HCT116 (cell line): ENCODE measurements at regions not wholly inside any gene's neighbourhood (a gene's known extent, or its start where the extent isn't known, plus 50 kb on each side); places are given as distances from the start of the nearest gene placed in this dataset.

Experiments used
- ATAC-seq: fragments of 200-7000 bp; cut with Tn5 transposase; 2 replicates; pipeline ENCODE4 v1.9.1; 2020; ENCODE audit warnings: mild to moderate bottlenecking, moderate library complexity
- BruUV-seq: library from RNA; stranded (reverse); fragments of 400-500 nt; replicated peaks from 2 replicates; lab custom pipeline; 2021; lab: Mats Ljungman, UMichigan
- CTCF ChIA-PET: fragments of 300-600 bp; sonication (Branson Sonifier 250); formaldehyde crosslinking; loops from one replicate; lab custom pipeline; 2021; ENCODE audit warnings: antibody characterized with exemption; lab: Charles Lee
- POLR2A ChIA-PET: fragments of 300-600, 350-600 bp; sonication (Branson Sonifier 250); formaldehyde crosslinking; loops from one replicate; lab custom pipeline; 2021; ENCODE audit warnings: antibody characterized with exemption; lab: Charles Lee
- RAD21 ChIA-PET, 2 experiments: fragments of 300-600 bp; sonication (Branson Sonifier 250); formaldehyde crosslinking; loops; one replicate each; lab custom pipeline; 2023; ENCODE audit warnings: low total read pairs in 2 of 2; ENCODE audit not compliant: uncharacterized antibody in 2 of 2, unreplicated experiment in 2 of 2, low non-redundant PET in 1 of 2; lab: Charles Lee
- DNase-seq: peaks from one replicate; pipeline ENCODE4 v3.0.0-alpha.2; 2010; ENCODE audit warnings: low read depth, low spot score
- H2AFZ ChIP-seq: fragments of 200-600 bp; shearing (Covaris generic), sonication (generic); 2 replicates; pipeline ENCODE4 v1.6.1; 2017; ENCODE audit warnings: low read depth, mixed run types, mixed read lengths, antibody characterized with exemption, low read length; ENCODE audit not compliant: poor library complexity, severe bottlenecking
- H3K27ac ChIP-seq: 2 replicates; pipeline ENCODE4 v1.5.1; 2012; ENCODE audit warnings: low read depth, low read length
- H3K27me3 ChIP-seq: fragments of 200-600 bp; sonication (generic); 2 replicates; pipeline ENCODE4 v1.6.1; 2016; ENCODE audit warnings: mixed run types, low read length, mixed read lengths; ENCODE audit not compliant: insufficient read depth
- H3K36me3 ChIP-seq, 2 experiments: fragments of 200-500 bp in 1 of 2; fragments of 200-600 bp in 1 of 2; sonication (Bioruptor generic) in 1 of 2; sonication (generic) in 1 of 2; 2 replicates each; pipeline versions ENCODE4 v1.5.1 to v1.6.1; 2014 to 2016; ENCODE audit warnings: low read length in 2 of 2, inconsistent platforms in 1 of 2, mixed read lengths in 1 of 2, mixed run types in 1 of 2; ENCODE audit not compliant: insufficient read depth in 2 of 2, control insufficient read depth in 1 of 2
- H3K4me1 ChIP-seq, 2 experiments: fragments of 200-600 bp in 1 of 2; sonication (generic) in 1 of 2; 2 replicates each; pipeline versions ENCODE4 v1.5.1 to v1.6.1; 2012 to 2017; ENCODE audit warnings: low read length in 2 of 2, inconsistent platforms in 1 of 2, mild to moderate bottlenecking in 1 of 2, mixed read lengths in 1 of 2, mixed run types in 1 of 2, moderate library complexity in 1 of 2; ENCODE audit not compliant: insufficient read depth in 2 of 2, control insufficient read depth in 1 of 2
- H3K4me2 ChIP-seq: fragments of 200-600 bp; sonication (generic); 2 replicates; pipeline ENCODE4 v1.6.1; 2017; ENCODE audit warnings: mixed run types, low read length, mixed read lengths
- H3K4me3 ChIP-seq, 2 experiments: fragments of 200-600 bp in 1 of 2; sonication (generic) in 1 of 2; replicated peaks in 1 of 2; 2 replicates each; pipeline ENCODE4 v1.5.1; 2011 to 2016; ENCODE audit warnings: low read length in 2 of 2, control low read depth in 1 of 2, low read depth in 1 of 2, mild to moderate bottlenecking in 1 of 2, mixed read lengths in 1 of 2, mixed run types in 1 of 2
- H3K79me2 ChIP-seq: fragments of 200-600 bp; sonication (generic); 2 replicates; pipeline ENCODE4 v1.6.1; 2017; ENCODE audit warnings: mild to moderate bottlenecking, mixed run types, low read length, moderate library complexity, mixed read lengths; ENCODE audit not compliant: insufficient read depth
- H3K9ac ChIP-seq: fragments of 200-600 bp; sonication (generic); 2 replicates; pipeline ENCODE4 v1.6.1; 2016; ENCODE audit warnings: low read length, mixed read lengths
- H3K9me2 ChIP-seq: fragments of 200-600 bp; sonication (generic), shearing (Covaris generic); 2 replicates; pipeline ENCODE4 v1.6.1; 2017; ENCODE audit warnings: mixed run types, mild to moderate bottlenecking, moderate library complexity; ENCODE audit not compliant: insufficient read depth
- H3K9me3 ChIP-seq, 2 experiments: fragments of 200-500 bp in 1 of 2; fragments of 200-600 bp in 1 of 2; sonication (Bioruptor generic) in 1 of 2; sonication (generic) in 1 of 2; 2 replicates each; pipeline ENCODE4 v1.6.1; 2014 to 2017; ENCODE audit warnings: low read length in 2 of 2, mixed read lengths in 2 of 2, inconsistent platforms in 1 of 2, low read depth in 1 of 2, mild to moderate bottlenecking in 1 of 2, mixed run types in 1 of 2, moderate library complexity in 1 of 2; ENCODE audit not compliant: control insufficient read depth in 1 of 2, insufficient read depth in 1 of 2
- H4K20me1 ChIP-seq: fragments of 200-600 bp; sonication (generic), shearing (Covaris generic); 2 replicates; pipeline ENCODE4 v1.6.1; 2017; ENCODE audit warnings: mixed run types, mild to moderate bottlenecking, moderate library complexity; ENCODE audit not compliant: insufficient read depth
- ATF3 ChIP-seq: IDR thresholded peaks from 2 replicates; pipeline ENCODE4 v1.6.1; 2012
- CBX3 ChIP-seq: IDR thresholded peaks from 2 replicates; pipeline ENCODE4 v1.6.1; 2012; ENCODE audit warnings: low read depth
- CTCF ChIP-seq, 3 experiments: fragments of 200-600 bp in 1 of 3; sonication (generic) in 1 of 3; IDR thresholded peaks in 2 of 3; conservative IDR thresholded peaks in 1 of 3; 2 replicates each; pipeline ENCODE4 v1.5.1; 2012 to 2017; ENCODE audit warnings: low read depth in 2 of 3, low read length in 2 of 3, antibody characterized with exemption in 1 of 3, borderline replicate concordance in 1 of 3, control low read depth in 1 of 3, mild to moderate bottlenecking in 1 of 3, mixed read lengths in 1 of 3, mixed run types in 1 of 3, moderate library complexity in 1 of 3; ENCODE audit not compliant: insufficient read depth in 1 of 3
- ELF1 ChIP-seq: IDR thresholded peaks from 2 replicates; pipeline ENCODE4 v1.6.1; 2012; ENCODE audit warnings: low read depth, borderline replicate concordance
- EZH2phosphoT487 ChIP-seq: fragments of 200-600 bp; IDR thresholded peaks from 2 replicates; pipeline ENCODE4 v1.6.1; 2018; ENCODE audit warnings: antibody characterized with exemption, borderline replicate concordance
- FOSL1 ChIP-seq: IDR thresholded peaks from 2 replicates; pipeline ENCODE4 v1.6.1; 2012; ENCODE audit warnings: low read depth
- JUND ChIP-seq: IDR thresholded peaks from 2 replicates; pipeline ENCODE4 v1.6.1; 2012
- MAX ChIP-seq: IDR thresholded peaks from 2 replicates; pipeline ENCODE4 v1.6.1; 2012
- POLR2A ChIP-seq: IDR thresholded peaks from 2 replicates; pipeline ENCODE4 v1.7.0; 2011; ENCODE audit warnings: borderline replicate concordance; ENCODE audit not compliant: insufficient read depth, insufficient read length; ENCODE audit errors: extremely low read depth
- RAD21 ChIP-seq: IDR thresholded peaks from 2 replicates; pipeline ENCODE4 v1.6.1; 2012; ENCODE audit warnings: low read depth, mild to moderate bottlenecking
- REST ChIP-seq: IDR thresholded peaks from 2 replicates; pipeline ENCODE4 v1.6.1; 2012; ENCODE audit warnings: low read depth
- YY1 ChIP-seq: IDR thresholded peaks from 2 replicates; pipeline ENCODE4 v1.6.1; 2011; ENCODE audit warnings: low read length, low read depth, moderate library complexity, mild to moderate bottlenecking; ENCODE audit not compliant: insufficient replicate concordance; ENCODE audit errors: extremely low read depth
- ZFX ChIP-seq: fragments of 450-650 bp; IDR thresholded peaks from 2 replicates; pipeline ENCODE4 v1.6.1; 2017
- ZNF274 ChIP-seq: fragments of 200-500 bp; sonication (Bioruptor generic); IDR thresholded peaks from 2 replicates; pipeline ENCODE4 v1.6.1; 2014; ENCODE audit warnings: mild to moderate bottlenecking, low read depth, low read length, inconsistent platforms
- intact Hi-C: fragments of 100-400 bp; cut with micrococcal nuclease; formaldehyde crosslinking; loops from 2 replicates; pipeline ENCODE4 v1.10.0; 2022

- Histone ChIP-seq H3K79me2 (no peaks in the 10 kb centered on the region), H3K9me3 (peaks cover 0 to 14% of the 10 kb centered on the region in 2 experiments; a peak in 2 of 4 replicates), H3K36me3 (no peaks in the 10 kb centered on the region), H3K4me1 (no peaks in the 10 kb centered on the region), H2AFZ (no peak overlapping the region), H4K20me1 (no peaks in the 10 kb centered on the region), H3K9me2 (no peaks in the 10 kb centered on the region), H3K27ac (no peak overlapping the region), H3K9ac (no peak overlapping the region), H3K27me3 (no peaks in the 10 kb centered on the region), H3K4me3 (no peak overlapping the region), H3K4me2 (no peak overlapping the region)
- TF ChIP-seq ELF1: no peak
- TF ChIP-seq CTCF (IDR thresholded peaks at IDR 0.05 in 2 of 3, conservative IDR thresholded peaks at IDR 0.05 in 1 of 3; ENCODE audit: borderline replicate concordance in 1 of 3, insufficient read depth in 1 of 3, low read depth in 2 of 3, low read length in 2 of 3): no peak
- no peak for TF ChIP-seq MAX
- no peak for TF ChIP-seq ATF3
- no peak for TF ChIP-seq CBX3
- ChIA-PET POLR2A (no interaction called here), RAD21 (no interaction called here), CTCF (no interaction called here)
- ATAC-seq (no peak), DNase-seq (no peak)
- BruUV-seq: no TSS peak
- intact Hi-C loops: no loop called here
Measured at GRCh38 chr14:106843386-106843785, 1317.0 kb downstream of the TMEM121 start.

GRCh38 chr14:106843951-106844483, 1317.6 kb downstream of the TMEM121 start:
- BruUV-seq: no TSS peak
- no peak overlapping the region for H3K4me3 ChIP-seq
- CTCF ChIA-PET: no interaction called here
- H4K20me1 ChIP-seq: no peaks in the 10 kb centered on the region
- no peak overlapping the region for H3K27ac ChIP-seq
- H3K9me2 ChIP-seq: no peaks in the 10 kb centered on the region
- no peak overlapping the region for H3K9ac ChIP-seq
- H3K27me3 ChIP-seq: no peaks in the 10 kb centered on the region
- intact Hi-C loops: no loop called here
- no peak overlapping the region for H3K4me2 ChIP-seq
- H3K4me1 ChIP-seq: no peaks in the 10 kb centered on the region
- H3K9me3 ChIP-seq: peaks cover 0 to 14% of the 10 kb centered on the region in 2 experiments; a peak in 2 of 4 replicates
- no peak for ATAC-seq
- no peak for DNase-seq
- H3K79me2 ChIP-seq: no peaks in the 10 kb centered on the region
- RAD21 ChIA-PET: no interaction called here
- no peaks in the 10 kb centered on the region for H3K36me3 ChIP-seq
- POLR2A ChIA-PET: no interaction called here
- no peak overlapping the region for H2AFZ ChIP-seq
- TF ChIP-seq ZFX: no peak
- TF ChIP-seq FOSL1: no peak
- no peak for TF ChIP-seq POLR2A
- TF ChIP-seq JUND: no peak
- TF ChIP-seq YY1: no peak
- no peak for TF ChIP-seq ZNF274
- TF ChIP-seq EZH2phosphoT487: no peak
- no peak for TF ChIP-seq CBX3
- TF ChIP-seq RAD21: no peak
- no peak for TF ChIP-seq REST
- TF ChIP-seq MAX: no peak
- TF ChIP-seq ATF3: no peak
